ENCODE measurements at regions not wholly inside any gene's neighbourhood (a gene's known extent, or its start where the extent isn't known, plus 50 kb on each side); places are given as distances from the start of the nearest gene placed in this dataset.

- POLR2A ChIA-PET: no interaction called here
- DNase-seq (ENCODE audit: low spot score) (no peak), ATAC-seq (no peak)
- Mint-ChIP-seq H3K4me1 (no peaks in the 10 kb centered on the region), H3K27me3 (ENCODE audit: low read depth) (no peaks in the 10 kb centered on the region), H3K27ac (no peak overlapping the region), H3K36me3 (no peaks in the 10 kb centered on the region), H3K9me3 (peaks cover 3% of the 10 kb centered on the region; the same call in 1 of the 2 replicates), H3K4me3 (no peak overlapping the region)
- CTCF ChIA-PET: no interaction called here
- TF ChIP-seq USF2 (CRISPR knock-in tag; IDR thresholded peaks at IDR 0.05): no peak
These were observed 75.1 kb upstream of the FAM216B start for GRCh38 chr13:42706286-42706685.

DNA sequence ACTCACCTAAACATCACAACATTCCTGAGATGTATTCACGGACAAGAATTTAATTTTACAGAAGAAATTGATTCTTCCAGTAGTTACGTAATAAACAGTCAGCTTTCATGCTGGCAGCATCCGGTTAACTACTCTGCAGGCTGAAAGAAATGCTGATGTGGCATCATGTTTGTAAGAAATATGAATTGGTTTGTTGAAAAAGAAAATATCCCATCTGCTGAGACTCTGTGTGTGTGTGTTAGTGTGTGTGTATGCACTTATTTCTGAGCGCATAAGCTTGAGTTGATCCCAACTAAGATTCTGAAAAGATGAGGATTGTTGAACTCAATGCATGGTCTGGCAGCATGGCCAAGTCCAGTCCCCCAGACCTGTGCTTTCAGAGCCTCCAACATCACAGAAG lies 74.3 kb upstream of the FAM216B start:
- Mint-ChIP-seq H3K27ac (no peak overlapping the region), H3K27me3 (ENCODE audit: low read depth) (no peaks in the 10 kb centered on the region), H3K9me3 (peaks cover 3% of the 10 kb centered on the region; the same call in 1 of the 2 replicates), H3K4me1 (no peaks in the 10 kb centered on the region), H3K4me3 (no peak overlapping the region), H3K36me3 (no peaks in the 10 kb centered on the region)
- DNase-seq (ENCODE audit: low spot score): no peak
- ChIA-PET CTCF (no interaction called here), POLR2A (no interaction called here)
- no peak for ATAC-seq
- TF ChIP-seq GTF2I (CRISPR knock-in tag; conservative IDR thresholded peaks at IDR 0.05) (no peak), TEAD1 (CRISPR knock-in tag; IDR thresholded peaks at IDR 0.05) (no peak), PRRX2 (CRISPR knock-in tag; IDR thresholded peaks at IDR 0.05) (no peak), TCF7 (CRISPR knock-in tag; IDR thresholded peaks at IDR 0.05; ENCODE audit: low read depth) (no peak), AFF4 (CRISPR knock-in tag; IDR thresholded peaks at IDR 0.05; ENCODE audit: borderline replicate concordance) (no peak), ZNF423 (CRISPR knock-in tag; IDR thresholded peaks at IDR 0.05) (no peak), SOX15 (CRISPR knock-in tag; IDR thresholded peaks at IDR 0.05) (no peak), MXD4 (CRISPR knock-in tag; IDR thresholded peaks at IDR 0.05; ENCODE audit: borderline replicate concordance) (no peak), SMAD4 (CRISPR knock-in tag; IDR thresholded peaks at IDR 0.05) (no peak), ETV6 (CRISPR knock-in tag; IDR thresholded peaks at IDR 0.05) (no peak), TEAD4 (CRISPR knock-in tag; IDR thresholded peaks at IDR 0.05) (no peak)
- TF ChIP-seq, protein P1, sequence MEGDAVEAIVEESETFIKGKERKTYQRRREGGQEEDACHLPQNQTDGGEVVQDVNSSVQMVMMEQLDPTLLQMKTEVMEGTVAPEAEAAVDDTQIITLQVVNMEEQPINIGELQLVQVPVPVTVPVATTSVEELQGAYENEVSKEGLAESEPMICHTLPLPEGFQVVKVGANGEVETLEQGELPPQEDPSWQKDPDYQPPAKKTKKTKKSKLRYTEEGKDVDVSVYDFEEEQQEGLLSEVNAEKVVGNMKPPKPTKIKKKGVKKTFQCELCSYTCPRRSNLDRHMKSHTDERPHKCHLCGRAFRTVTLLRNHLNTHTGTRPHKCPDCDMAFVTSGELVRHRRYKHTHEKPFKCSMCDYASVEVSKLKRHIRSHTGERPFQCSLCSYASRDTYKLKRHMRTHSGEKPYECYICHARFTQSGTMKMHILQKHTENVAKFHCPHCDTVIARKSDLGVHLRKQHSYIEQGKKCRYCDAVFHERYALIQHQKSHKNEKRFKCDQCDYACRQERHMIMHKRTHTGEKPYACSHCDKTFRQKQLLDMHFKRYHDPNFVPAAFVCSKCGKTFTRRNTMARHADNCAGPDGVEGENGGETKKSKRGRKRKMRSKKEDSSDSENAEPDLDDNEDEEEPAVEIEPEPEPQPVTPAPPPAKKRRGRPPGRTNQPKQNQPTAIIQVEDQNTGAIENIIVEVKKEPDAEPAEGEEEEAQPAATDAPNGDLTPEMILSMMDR (IDR thresholded peaks at IDR 0.05): no peak
- TF ChIP-seq, protein P2, sequence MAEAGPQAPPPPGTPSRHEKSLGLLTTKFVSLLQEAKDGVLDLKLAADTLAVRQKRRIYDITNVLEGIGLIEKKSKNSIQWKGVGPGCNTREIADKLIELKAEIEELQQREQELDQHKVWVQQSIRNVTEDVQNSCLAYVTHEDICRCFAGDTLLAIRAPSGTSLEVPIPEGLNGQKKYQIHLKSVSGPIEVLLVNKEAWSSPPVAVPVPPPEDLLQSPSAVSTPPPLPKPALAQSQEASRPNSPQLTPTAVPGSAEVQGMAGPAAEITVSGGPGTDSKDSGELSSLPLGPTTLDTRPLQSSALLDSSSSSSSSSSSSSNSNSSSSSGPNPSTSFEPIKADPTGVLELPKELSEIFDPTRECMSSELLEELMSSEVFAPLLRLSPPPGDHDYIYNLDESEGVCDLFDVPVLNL (CRISPR knock-in tag; IDR thresholded peaks at IDR 0.05; ENCODE audit: borderline replicate concordance, low read depth): no peak

DNA sequence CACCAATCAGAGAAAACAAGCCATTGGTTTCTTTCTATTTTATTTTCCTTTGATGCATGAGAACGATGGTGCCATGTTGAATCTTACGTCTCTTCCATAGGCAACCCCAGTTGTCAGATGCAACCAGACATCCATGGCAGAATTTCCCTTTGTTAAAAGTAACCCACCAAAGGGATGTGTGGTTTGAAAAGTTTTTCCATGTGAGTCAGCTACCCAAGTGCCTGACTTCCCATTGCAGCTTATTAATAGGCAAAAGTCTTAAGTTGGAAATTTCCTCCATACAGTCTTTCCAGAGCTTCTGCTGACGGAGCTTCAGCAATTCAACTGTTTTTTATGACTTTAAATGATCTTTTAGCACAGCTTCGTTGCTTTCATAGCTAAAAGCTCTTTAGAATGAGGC lies 73.8 kb upstream of the FAM216B start:
- H3K36me3 Mint-ChIP-seq: no peaks in the 10 kb centered on the region
- no peaks in the 10 kb centered on the region for H3K27me3 Mint-ChIP-seq (ENCODE audit: low read depth)
- H3K4me1 Mint-ChIP-seq: no peaks in the 10 kb centered on the region
- CTCF ChIA-PET: no interaction called here
- H3K27ac Mint-ChIP-seq: no peak overlapping the region
- POLR2A ChIA-PET: interaction anchor here (0.7 kb wide), 1 partner anchor 19 kb away, joined by 3 read pairs; no protein-coding TSS in a partner anchor
- peaks cover 3% of the 10 kb centered on the region; the same call in 1 of the 2 replicates for H3K9me3 Mint-ChIP-seq
- H3K4me3 Mint-ChIP-seq: no peak overlapping the region
- ATAC-seq: no peak
- no peak for DNase-seq (ENCODE audit: low spot score)
- TF ChIP-seq ETV6 (CRISPR knock-in tag; IDR thresholded peaks at IDR 0.05) (no peak), ATF3 (CRISPR knock-in tag; conservative IDR thresholded peaks at IDR 0.05) (no peak), ZNF396 (CRISPR knock-in tag; IDR thresholded peaks at IDR 0.05; ENCODE audit: borderline replicate concordance) (no peak), TCF7 (CRISPR knock-in tag; IDR thresholded peaks at IDR 0.05; ENCODE audit: low read depth) (no peak), FOXP1 (CRISPR knock-in tag; IDR thresholded peaks at IDR 0.05; ENCODE audit: borderline replicate concordance) (no peak)
- TF ChIP-seq, protein P3, sequence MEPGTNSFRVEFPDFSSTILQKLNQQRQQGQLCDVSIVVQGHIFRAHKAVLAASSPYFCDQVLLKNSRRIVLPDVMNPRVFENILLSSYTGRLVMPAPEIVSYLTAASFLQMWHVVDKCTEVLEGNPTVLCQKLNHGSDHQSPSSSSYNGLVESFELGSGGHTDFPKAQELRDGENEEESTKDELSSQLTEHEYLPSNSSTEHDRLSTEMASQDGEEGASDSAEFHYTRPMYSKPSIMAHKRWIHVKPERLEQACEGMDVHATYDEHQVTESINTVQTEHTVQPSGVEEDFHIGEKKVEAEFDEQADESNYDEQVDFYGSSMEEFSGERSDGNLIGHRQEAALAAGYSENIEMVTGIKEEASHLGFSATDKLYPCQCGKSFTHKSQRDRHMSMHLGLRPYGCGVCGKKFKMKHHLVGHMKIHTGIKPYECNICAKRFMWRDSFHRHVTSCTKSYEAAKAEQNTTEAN (CRISPR knock-in tag; IDR thresholded peaks at IDR 0.05): no peak
- TF ChIP-seq, protein P4, sequence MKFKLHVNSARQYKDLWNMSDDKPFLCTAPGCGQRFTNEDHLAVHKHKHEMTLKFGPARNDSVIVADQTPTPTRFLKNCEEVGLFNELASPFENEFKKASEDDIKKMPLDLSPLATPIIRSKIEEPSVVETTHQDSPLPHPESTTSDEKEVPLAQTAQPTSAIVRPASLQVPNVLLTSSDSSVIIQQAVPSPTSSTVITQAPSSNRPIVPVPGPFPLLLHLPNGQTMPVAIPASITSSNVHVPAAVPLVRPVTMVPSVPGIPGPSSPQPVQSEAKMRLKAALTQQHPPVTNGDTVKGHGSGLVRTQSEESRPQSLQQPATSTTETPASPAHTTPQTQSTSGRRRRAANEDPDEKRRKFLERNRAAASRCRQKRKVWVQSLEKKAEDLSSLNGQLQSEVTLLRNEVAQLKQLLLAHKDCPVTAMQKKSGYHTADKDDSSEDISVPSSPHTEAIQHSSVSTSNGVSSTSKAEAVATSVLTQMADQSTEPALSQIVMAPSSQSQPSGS (CRISPR knock-in tag; IDR thresholded peaks at IDR 0.05; ENCODE audit: borderline replicate concordance, low read depth): no peak
- TF ChIP-seq, protein P5, sequence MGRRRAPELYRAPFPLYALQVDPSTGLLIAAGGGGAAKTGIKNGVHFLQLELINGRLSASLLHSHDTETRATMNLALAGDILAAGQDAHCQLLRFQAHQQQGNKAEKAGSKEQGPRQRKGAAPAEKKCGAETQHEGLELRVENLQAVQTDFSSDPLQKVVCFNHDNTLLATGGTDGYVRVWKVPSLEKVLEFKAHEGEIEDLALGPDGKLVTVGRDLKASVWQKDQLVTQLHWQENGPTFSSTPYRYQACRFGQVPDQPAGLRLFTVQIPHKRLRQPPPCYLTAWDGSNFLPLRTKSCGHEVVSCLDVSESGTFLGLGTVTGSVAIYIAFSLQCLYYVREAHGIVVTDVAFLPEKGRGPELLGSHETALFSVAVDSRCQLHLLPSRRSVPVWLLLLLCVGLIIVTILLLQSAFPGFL (CRISPR knock-in tag; IDR thresholded peaks at IDR 0.05; ENCODE audit: borderline replicate concordance): no peak

Measured in WTC11 (cell line).